Retinal pigment epithelial cell (primary cell): ENCODE measurements at regions not wholly inside any gene's neighbourhood (a gene's known extent, or its start where the extent isn't known, plus 50 kb on each side); places are given as distances from the start of the nearest gene placed in this dataset.

Experiments used
- DNase-seq: peaks from one replicate; pipeline ENCODE4 v3.0.0-alpha.2; 2010; ENCODE audit warnings: low read depth
- H3K4me3 ChIP-seq: 2 replicates; pipeline ENCODE4 v1.5.1; 2011; ENCODE audit warnings: mild to moderate bottlenecking, low read length, control low read depth, moderate library complexity
- CTCF ChIP-seq: conservative IDR thresholded peaks from 2 replicates; pipeline ENCODE4 v1.5.1; 2011; ENCODE audit warnings: low read depth, low read length, control low read depth, inconsistent platforms

GRCh38 chr3:59300733-59301132 is 250.9 kb upstream of the CFAP20DC start:
- no peak for TF ChIP-seq CTCF
- H3K4me3 ChIP-seq = no peak overlapping the region
- DNase-seq = no peak

GRCh38 chr3:59299561-59299960 is 249.7 kb upstream of the CFAP20DC start:
- no peak for DNase-seq
- H3K4me3 ChIP-seq = no peak overlapping the region
- TF ChIP-seq CTCF = no peak

GRCh38 chr3:59290358-59290757 is 240.5 kb upstream of the CFAP20DC start:
- TF ChIP-seq CTCF = no peak
- no peak for DNase-seq
- H3K4me3 ChIP-seq = no peak overlapping the region

- no peak for TF ChIP-seq CTCF
- DNase-seq = no peak
- no peak overlapping the region for H3K4me3 ChIP-seq
These were observed 240.0 kb upstream of the CFAP20DC start for GRCh38 chr3:59289831-59290230.

- no peak overlapping the region for H3K4me3 ChIP-seq
- no peak for DNase-seq
- no peak for TF ChIP-seq CTCF
These were observed 239.1 kb upstream of the CFAP20DC start for GRCh38 chr3:59288951-59289350.

- DNase-seq = no peak
- TF ChIP-seq CTCF = no peak
- no peak overlapping the region for H3K4me3 ChIP-seq
These were observed 237.1 kb upstream of the CFAP20DC start for GRCh38 chr3:59286791-59287531.

- DNase-seq = no peak
- H3K4me3 ChIP-seq = no peak overlapping the region
- no peak for TF ChIP-seq CTCF
These were observed 235.7 kb upstream of the CFAP20DC start for GRCh38 chr3:59285560-59285959.
